ENCODE measurements at regions not wholly inside any gene's neighbourhood (a gene's known extent, or its start where the extent isn't known, plus 50 kb on each side); places are given as distances from the start of the nearest gene placed in this dataset.

GRCh38 chr12:24698972-24699371, 249.9 kb downstream of the BCAT1 start:
- TF ChIP-seq CTCF (IDR thresholded peaks at IDR 0.05; ENCODE audit: insufficient read depth, low read length, poor library complexity, severe bottlenecking) (no peak), EZH2phosphoT487 (conservative IDR thresholded peaks at IDR 0.05; ENCODE audit: low read length) (no peak)
